Upper lobe of left lung (tissue), 6 donors: ENCODE measurements at regions not wholly inside any gene's neighbourhood (a gene's known extent, or its start where the extent isn't known, plus 50 kb on each side); places are given as distances from the start of the nearest gene placed in this dataset.

Experiments
- ATAC-seq, 2 donors: fragments of 200-7000 bp; cut with Tn5 transposase; one replicate each; pipeline ENCODE4 v1.9.1; 2022; ENCODE audit warnings: mild to moderate bottlenecking in 2 of 2, moderate library complexity in 2 of 2; ENCODE audit not compliant: low FRiP score in 2 of 2
- DNase-seq, 2 donors: peaks; one replicate each; pipeline ENCODE4 v3.0.0-alpha.2; 2019 to 2020
- H3K27ac ChIP-seq, 4 donors: fragments of 200-600 bp; sonication (generic); one replicate each; pipeline ENCODE4 v1.5.1; 2016 to 2019
- H3K27me3 ChIP-seq, 4 donors: fragments of 200-600 bp; sonication (generic); one replicate each; pipeline ENCODE4 v1.5.1; 2017 to 2019
- H3K36me3 ChIP-seq, 4 donors: fragments of 200-600 bp; sonication (generic); one replicate each; pipeline ENCODE4 v1.5.1; 2016 to 2019
- H3K4me1 ChIP-seq, 4 donors: fragments of 200-600 bp; sonication (generic); one replicate each; pipeline ENCODE4 v1.5.1; 2018 to 2019
- H3K4me3 ChIP-seq, 4 donors: fragments of 200-600 bp; sonication (generic); one replicate each; pipeline ENCODE4 v1.5.1; 2017 to 2019; ENCODE audit warnings: mild to moderate bottlenecking in 2 of 4, moderate library complexity in 1 of 4
- H3K9me3 ChIP-seq, 4 donors: fragments of 200-600 bp; sonication (generic); one replicate each; pipeline ENCODE4 v1.5.1; 2018 to 2019
- EP300 ChIP-seq, 4 donors: sonication (generic); formaldehyde crosslinking; IDR thresholded peaks; one replicate each; pipeline ENCODE4 v1.5.1; 2017; ENCODE audit warnings: antibody characterized with exemption in 4 of 4, control low read depth in 2 of 4
- POLR2A ChIP-seq, 4 donors: fragments of 450-650 bp; IDR thresholded peaks; one replicate each; pipeline ENCODE4 v1.5.1; 2016 to 2017; ENCODE audit warnings: antibody characterized with exemption in 4 of 4, mild to moderate bottlenecking in 2 of 4
- POLR2AphosphoS5 ChIP-seq, 2 donors: sonication (generic); formaldehyde crosslinking; IDR thresholded peaks; one replicate each; pipeline ENCODE4 v1.5.1; 2017; ENCODE audit warnings: antibody characterized with exemption in 2 of 2
- WGBS, 2 donors: methylation state at CpG; one replicate each; pipeline ENCODE4 v1.1.5; 2017 to 2018; 5-methylcytosine and 5-hydroxymethylcytosine counted together
- TF ChIP-seq, protein P1 (sequence below), 6 experiments: fragments of 450-650 bp in 4 of 6; fragments of 200-600 bp in 2 of 6; sonication (generic) in 2 of 6; IDR thresholded peaks; one replicate each; pipeline ENCODE4 v1.5.1; 2016 to 2019; ENCODE audit warnings: antibody characterized with exemption in 6 of 6
- donor health status: DM: no; HTN: no; CAD: no; lungs with moderate emphysema.
- donor health status: DM: no; HTN: yes; CAD: no; lungs with severe emphysema.

DNA sequence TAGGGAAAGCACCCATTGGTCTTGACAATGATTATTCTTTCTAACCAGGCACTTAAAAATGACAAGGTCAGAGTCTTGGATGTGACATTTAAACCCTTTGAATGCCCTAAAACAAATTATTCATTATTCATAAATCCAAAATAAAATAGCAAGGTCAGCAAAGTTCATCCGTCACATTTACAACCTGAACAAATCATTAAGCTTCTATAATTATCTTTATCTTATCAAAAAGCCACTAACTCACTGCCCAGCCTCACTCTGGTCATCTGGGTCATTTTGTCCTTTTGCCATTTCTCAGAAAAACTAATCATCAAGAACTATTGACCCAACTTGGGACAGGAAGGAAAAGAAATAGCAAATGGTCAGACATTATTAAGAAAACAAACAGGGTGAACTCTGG lies 507.3 kb upstream of the CDH8 start:
- TF ChIP-seq EP300 (IDR thresholded peaks at IDR 0.05): no peak
- TF ChIP-seq POLR2A (IDR thresholded peaks at IDR 0.05): no peak
- TF ChIP-seq, protein P1, sequence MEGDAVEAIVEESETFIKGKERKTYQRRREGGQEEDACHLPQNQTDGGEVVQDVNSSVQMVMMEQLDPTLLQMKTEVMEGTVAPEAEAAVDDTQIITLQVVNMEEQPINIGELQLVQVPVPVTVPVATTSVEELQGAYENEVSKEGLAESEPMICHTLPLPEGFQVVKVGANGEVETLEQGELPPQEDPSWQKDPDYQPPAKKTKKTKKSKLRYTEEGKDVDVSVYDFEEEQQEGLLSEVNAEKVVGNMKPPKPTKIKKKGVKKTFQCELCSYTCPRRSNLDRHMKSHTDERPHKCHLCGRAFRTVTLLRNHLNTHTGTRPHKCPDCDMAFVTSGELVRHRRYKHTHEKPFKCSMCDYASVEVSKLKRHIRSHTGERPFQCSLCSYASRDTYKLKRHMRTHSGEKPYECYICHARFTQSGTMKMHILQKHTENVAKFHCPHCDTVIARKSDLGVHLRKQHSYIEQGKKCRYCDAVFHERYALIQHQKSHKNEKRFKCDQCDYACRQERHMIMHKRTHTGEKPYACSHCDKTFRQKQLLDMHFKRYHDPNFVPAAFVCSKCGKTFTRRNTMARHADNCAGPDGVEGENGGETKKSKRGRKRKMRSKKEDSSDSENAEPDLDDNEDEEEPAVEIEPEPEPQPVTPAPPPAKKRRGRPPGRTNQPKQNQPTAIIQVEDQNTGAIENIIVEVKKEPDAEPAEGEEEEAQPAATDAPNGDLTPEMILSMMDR (IDR thresholded peaks at IDR 0.05): no peak
- TF ChIP-seq POLR2AphosphoS5 (IDR thresholded peaks at IDR 0.05): no peak
- WGBS, 2 donors: 79% methylated on average over 1 of the region's 1 CpG
- ATAC-seq: no peak
- Histone ChIP-seq H3K4me3 (no peak overlapping the region), H3K27ac (no peak overlapping the region), H3K27me3 (no peaks in the 10 kb centered on the region), H3K4me1 (no peaks in the 10 kb centered on the region), H3K9me3 (no peaks in the 10 kb centered on the region), H3K36me3 (no peaks in the 10 kb centered on the region)
- DNase-seq: no peak

DNA sequence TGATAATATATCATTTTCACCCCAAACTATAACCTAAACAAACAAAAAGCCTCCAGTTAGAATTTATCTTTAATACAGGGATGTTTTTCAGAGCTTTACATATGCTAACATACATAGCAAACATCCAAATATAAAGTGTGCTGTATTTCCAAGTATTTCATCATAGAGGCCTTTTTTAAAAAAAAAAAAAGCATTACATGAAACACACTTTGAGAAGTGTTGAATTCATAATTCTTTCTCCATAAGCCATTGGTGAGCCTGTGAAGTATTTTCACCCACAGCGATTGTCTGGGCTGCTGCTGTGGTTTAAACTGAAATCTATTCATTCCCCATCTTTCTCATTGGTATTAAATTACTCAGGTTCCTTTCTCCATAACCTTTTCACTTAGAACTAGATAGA lies 503.4 kb upstream of the CDH8 start:
- no peak for DNase-seq
- H3K36me3 ChIP-seq: no peaks in the 10 kb centered on the region
- no peak for ATAC-seq
- 86 to 91% methylated on average over 1 of the region's 1 CpG for WGBS, 2 donors
- H3K4me3 ChIP-seq: no peak overlapping the region
- no peak overlapping the region for H3K27ac ChIP-seq
- TF ChIP-seq POLR2AphosphoS5 (IDR thresholded peaks at IDR 0.05) (no peak), EP300 (IDR thresholded peaks at IDR 0.05) (no peak), POLR2A (IDR thresholded peaks at IDR 0.05) (no peak)
- TF ChIP-seq, protein P1 (IDR thresholded peaks at IDR 0.05): no peak
- no peaks in the 10 kb centered on the region for H3K27me3 ChIP-seq
- H3K4me1 ChIP-seq: no peaks in the 10 kb centered on the region
- H3K9me3 ChIP-seq: no peaks in the 10 kb centered on the region

DNA sequence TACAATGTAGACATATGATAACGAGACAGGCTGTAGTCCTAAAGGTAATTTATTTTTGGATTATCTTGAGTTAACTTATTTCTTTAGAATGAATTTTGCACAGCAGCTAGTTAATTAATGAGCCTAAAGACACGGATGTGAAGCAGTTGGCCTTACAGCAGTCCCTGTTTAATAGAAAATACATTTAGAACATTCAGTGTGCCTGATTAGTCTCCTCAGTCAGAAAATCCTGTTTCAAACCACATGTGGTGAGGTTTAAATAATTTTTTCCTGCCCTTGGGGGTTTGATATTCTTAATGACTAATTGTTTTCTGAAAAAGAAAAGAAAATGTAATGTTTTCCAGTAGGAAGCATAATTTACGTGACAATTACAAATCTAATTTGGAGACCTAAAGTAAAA lies 494.2 kb upstream of the CDH8 start:
- Histone ChIP-seq H3K4me1 (no peaks in the 10 kb centered on the region), H3K4me3 (no peak overlapping the region), H3K27me3 (no peaks in the 10 kb centered on the region), H3K36me3 (no peaks in the 10 kb centered on the region), H3K9me3 (no peaks in the 10 kb centered on the region), H3K27ac (no peak overlapping the region)
- 75 to 84% methylated on average over 3 of the region's 3 CpGs for WGBS, 2 donors
- DNase-seq: no peak
- no peak for ATAC-seq
- TF ChIP-seq, protein P1 (IDR thresholded peaks at IDR 0.05): no peak
- TF ChIP-seq POLR2AphosphoS5 (IDR thresholded peaks at IDR 0.05): no peak
- TF ChIP-seq POLR2A (IDR thresholded peaks at IDR 0.05): no peak
- TF ChIP-seq EP300 (IDR thresholded peaks at IDR 0.05): no peak

- TF ChIP-seq POLR2AphosphoS5 (IDR thresholded peaks at IDR 0.05) (no peak), EP300 (IDR thresholded peaks at IDR 0.05) (no peak), POLR2A (IDR thresholded peaks at IDR 0.05) (no peak)
- TF ChIP-seq, protein P1 (IDR thresholded peaks at IDR 0.05): no peak
- ATAC-seq: no peak
- H3K27me3 ChIP-seq: no peaks in the 10 kb centered on the region
- no peaks in the 10 kb centered on the region for H3K4me1 ChIP-seq
- H3K9me3 ChIP-seq: no peaks in the 10 kb centered on the region
- no peak for DNase-seq
- no peaks in the 10 kb centered on the region for H3K36me3 ChIP-seq
- WGBS, 2 donors: 19 to 29% methylated on average over 1 of the region's 1 CpG
- no peak overlapping the region for H3K4me3 ChIP-seq
- H3K27ac ChIP-seq: no peak overlapping the region
Observed at GRCh38 chr16:62516001-62516400, 479.8 kb upstream of the CDH8 start.

DNA sequence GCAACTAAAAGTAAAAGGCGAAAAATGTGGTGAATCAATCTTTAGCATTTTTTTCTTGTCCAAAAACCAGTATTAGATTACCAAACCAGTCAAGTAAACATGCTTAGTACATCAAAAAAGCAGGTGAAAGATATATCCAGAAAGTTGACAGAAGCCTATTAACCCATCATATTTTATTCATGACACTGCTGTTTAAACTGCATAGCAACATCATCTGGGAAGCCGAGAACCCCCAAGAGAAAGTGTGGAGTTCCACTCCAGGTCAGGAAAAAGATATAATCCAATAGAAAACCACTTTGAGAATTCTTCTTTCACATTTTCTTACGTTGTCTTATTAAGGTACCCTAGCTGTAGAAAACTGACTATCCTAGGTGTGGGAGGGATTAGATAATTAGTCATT lies 466.8 kb upstream of the CDH8 start:
- Histone ChIP-seq H3K36me3 (no peaks in the 10 kb centered on the region), H3K4me1 (no peaks in the 10 kb centered on the region), H3K9me3 (no peaks in the 10 kb centered on the region), H3K27ac (no peak overlapping the region), H3K4me3 (no peak overlapping the region), H3K27me3 (no peaks in the 10 kb centered on the region)
- WGBS, 2 donors: 84 to 88% methylated on average over 3 of the region's 3 CpGs
- no peak for ATAC-seq
- TF ChIP-seq, protein P1 (IDR thresholded peaks at IDR 0.05): no peak
- no peak for TF ChIP-seq EP300 (IDR thresholded peaks at IDR 0.05)
- no peak for TF ChIP-seq POLR2A (IDR thresholded peaks at IDR 0.05)
- no peak for TF ChIP-seq POLR2AphosphoS5 (IDR thresholded peaks at IDR 0.05)
- DNase-seq: no peak
